Right lung (tissue), 2 donors: ENCODE measurements at regions not wholly inside any gene's neighbourhood (a gene's known extent, or its start where the extent isn't known, plus 50 kb on each side); places are given as distances from the start of the nearest gene placed in this dataset.

Source experiments
- DNase-seq, 2 donors: peaks; one replicate each; pipeline ENCODE4 v3.0.0-alpha.2; 2013

DNA sequence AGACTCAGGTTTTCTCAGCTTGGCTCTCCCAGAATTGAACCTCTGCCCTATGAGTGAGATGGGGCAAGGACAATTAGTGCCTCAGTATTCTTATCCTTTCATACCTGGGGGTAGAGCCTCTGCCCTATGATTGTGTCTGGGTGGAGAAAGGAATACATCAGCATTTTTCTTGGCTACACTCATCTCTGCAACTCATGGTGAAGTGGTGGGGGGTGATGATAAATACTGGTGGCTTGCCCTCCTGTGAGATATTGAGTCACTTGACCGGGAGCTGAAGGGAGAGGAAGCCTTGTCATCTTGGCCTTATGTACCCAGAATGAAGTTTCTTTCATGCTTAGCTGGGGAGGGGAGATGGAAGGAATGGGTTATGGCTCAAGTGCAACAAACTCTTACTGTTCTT is 71.3 kb upstream of the ENOX2 start:
- no peak for DNase-seq

DNA sequence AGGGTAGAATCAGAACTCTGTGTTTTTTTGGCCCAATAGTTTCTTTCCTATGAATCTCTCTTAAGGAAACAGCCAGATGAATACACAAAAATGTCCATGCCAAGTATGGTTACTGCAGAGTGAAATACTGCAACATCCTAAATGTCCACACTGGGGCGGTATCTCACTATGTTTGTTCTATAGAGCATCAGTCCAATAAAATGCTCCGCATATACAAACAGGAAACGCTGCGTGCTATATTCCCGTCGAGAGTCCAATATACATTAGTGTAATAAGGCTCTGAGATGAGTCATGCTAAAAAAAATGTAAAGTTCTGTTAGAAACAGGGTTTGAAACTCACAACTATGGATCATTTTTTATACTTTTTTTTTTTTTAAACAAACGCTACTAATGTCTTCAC is 72.9 kb upstream of the ENOX2 start:
- peak; percentile 34 to 45 for DNase-seq

DNA sequence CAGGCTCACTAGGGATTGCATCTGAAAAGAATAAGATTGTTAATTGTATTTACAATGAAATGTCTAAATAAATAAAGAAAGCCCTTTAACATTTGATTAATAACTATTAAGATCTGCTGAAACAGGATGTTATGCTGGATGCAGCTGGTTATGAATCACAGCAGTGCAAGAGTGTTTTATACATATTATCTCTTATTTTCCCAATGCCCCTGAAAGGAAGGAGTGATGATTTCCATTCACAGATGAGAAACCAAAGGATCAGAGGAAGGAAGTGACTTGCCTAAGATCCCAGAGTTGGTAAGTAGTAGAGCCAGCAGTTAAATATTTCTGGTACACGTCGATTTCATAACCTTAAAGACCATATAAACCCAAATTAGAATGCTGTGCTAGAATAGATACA is 76.3 kb upstream of the ARHGAP36 start:
- no peak for DNase-seq

DNA sequence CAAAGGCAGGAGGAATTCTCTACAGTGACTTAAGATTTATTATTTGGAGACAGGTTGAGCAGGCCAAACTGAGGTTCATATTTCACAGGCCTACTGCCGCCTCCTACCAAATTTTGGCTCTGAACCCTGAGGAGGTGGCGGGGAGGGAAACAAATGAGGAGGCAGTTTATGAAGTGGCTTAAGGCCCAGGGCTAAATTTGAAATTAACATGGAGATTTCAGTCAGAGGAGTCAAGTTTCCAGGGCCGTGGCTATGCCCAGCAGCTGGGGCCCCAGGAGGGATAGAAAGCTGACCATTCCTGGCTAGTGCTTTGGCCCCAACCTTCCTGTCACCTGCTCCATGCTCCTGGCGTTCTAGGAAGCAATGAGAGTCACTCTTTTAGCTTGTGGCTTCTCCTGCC is 73.4 kb upstream of the ARHGAP36 start:
- peak; percentile 15 to 16 for DNase-seq

DNA sequence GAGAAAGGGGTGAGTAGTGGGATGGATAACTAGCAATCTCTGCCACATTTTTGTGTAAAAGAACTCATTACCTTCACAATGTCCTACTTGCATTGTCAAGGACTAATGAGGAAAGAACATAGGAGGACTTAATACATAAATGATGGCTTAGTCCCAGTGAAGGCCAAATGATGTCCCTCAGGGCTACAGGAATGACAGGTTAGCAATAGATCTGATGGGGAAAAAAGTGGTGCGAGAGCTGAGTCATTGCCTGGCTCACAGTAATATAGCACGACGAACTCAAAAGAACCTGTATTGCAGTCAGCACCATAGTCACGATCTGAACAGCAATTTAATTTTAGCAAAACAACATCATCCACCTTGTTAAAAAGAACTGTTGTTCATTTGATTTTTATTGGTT is 70.9 kb upstream of the ARHGAP36 start:
- no peak for DNase-seq

DNA sequence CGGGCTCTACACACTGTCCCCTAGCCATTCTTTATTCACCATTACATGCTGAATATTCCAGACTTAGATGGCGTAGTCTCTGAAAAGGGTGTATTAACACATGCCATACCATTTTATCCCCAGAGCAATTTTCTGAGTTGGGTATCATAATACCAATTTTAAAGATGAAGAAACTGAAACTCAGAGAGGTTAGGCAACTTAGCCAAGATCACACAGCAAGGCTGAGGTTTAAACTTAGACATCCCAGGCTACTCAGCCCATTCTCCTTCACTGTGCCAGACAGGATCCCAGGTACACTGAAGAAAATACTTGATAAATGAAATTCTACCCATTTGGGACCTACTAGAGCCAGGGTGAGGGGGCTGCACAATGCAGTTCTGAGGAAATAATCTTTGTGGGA is 67.4 kb upstream of the ARHGAP36 start:
- DNase-seq, result no peak

DNA sequence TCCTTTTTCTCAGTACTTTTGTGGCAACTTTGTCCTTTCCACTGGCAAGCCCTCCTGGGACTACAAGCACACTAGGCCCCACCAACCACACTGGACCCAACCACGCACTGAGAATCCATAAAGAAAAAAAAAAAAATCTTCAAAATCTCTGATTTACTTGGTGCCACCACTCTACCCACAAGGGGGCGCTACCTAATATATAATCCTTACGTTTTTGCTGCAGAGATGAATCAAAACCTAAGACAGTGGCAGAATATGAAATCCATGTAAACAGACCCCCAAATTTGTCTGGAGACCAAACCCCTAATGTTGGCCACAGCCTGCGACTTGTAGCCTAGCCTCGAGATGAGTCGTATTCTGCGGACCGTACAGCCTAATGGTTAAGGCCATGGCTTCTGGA is 63.5 kb upstream of the ARHGAP36 start:
- no peak for DNase-seq

DNA sequence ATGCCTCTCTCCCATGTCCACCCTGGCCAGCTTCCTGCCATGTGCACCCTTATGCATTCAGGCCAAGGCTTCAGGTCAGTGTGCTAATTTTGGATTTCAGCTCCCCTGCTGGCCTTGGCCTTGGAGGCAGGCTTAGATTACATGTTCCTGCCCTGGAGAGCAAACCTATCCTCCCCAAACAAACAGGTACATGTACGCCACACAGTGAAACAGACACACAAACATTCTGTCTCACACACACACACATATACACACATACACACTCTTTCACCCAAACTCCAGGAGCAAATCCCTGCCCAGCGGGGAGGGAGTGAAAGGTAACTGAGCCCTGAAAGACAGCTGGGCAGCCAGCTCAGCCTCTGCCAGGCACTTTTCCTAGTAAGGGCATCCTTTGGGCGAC is 62.7 kb upstream of the ARHGAP36 start:
- no peak for DNase-seq

DNA sequence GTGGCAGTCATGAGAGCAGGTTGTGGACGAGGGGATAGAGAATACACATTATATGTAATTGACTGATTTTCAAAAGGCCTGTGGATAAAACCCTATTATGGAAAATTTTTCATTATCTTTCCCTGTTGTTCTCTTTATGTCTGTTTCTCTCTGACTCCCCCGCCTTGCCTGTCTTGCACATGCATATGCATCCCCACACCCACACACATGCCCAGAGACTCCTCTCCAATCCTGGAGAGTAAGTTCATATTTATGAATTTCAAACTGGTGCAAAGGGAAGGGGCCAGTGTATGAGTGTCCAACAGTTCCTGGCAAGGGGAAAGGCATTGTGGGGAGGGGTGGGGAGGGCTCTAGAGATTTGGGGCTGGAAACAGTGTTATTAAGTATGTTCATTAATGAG is 60.8 kb upstream of the ARHGAP36 start:
- no peak for DNase-seq

DNA sequence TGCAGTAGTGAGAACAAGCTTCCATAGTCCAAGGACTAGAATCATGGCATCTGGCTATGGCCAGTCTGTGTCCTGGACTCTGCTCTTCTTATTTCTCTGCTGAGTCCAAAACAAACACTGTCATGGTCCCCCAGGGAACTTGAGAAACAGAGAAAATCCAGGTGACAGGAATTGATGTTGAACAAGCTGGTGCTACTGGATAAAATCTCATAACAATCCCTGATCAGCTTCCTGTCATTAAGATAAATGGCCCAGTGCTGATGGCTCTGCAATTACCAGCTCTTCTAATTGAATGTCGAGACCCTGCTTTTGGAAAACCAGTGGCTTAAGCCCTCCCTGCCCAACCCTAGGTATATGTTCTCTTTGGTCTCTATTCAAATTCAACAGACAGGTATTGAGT is 58.8 kb upstream of the ARHGAP36 start:
- no peak for DNase-seq
